ENCODE measurements at regions not wholly inside any gene's neighbourhood (a gene's known extent, or its start where the extent isn't known, plus 50 kb on each side); places are given as distances from the start of the nearest gene placed in this dataset.

GRCh38 chr1:185373813-185374529 lies 56.9 kb upstream of the IVNS1ABP start:
- no peak overlapping the region for H2BK5ac ChIP-seq (ENCODE audit: low read length)
- no CpG with 5 or more reads among the region's 4 CpGs for WGBS (ENCODE audit: extremely low coverage, insufficient coverage, low lambda C conversion rate)
- no peaks in the 10 kb centered on the region for H3K79me1 ChIP-seq (ENCODE audit: low read length)
- no peak overlapping the region for H3K56ac ChIP-seq (ENCODE audit: low read length)
- no peak overlapping the region for H3K4ac ChIP-seq (ENCODE audit: low read depth, low read length)
- DNase-seq, result no peak
- H3K4me2 ChIP-seq (ENCODE audit: low read length), result no peak overlapping the region
- H3K18ac ChIP-seq (ENCODE audit: low read length), result no peak overlapping the region
- H3K4me1 ChIP-seq (ENCODE audit: control insufficient read depth, low read depth, low read length), result peaks cover 2% of the 10 kb centered on the region
- no peak overlapping the region for H4K8ac ChIP-seq (ENCODE audit: low read depth, low read length)
- H3K27me3 ChIP-seq (ENCODE audit: insufficient read depth, low read length, poor library complexity), result no peaks in the 10 kb centered on the region
- H3K27ac ChIP-seq (ENCODE audit: low read depth, low read length), result no peak overlapping the region
- no peak overlapping the region for H4K5ac ChIP-seq (ENCODE audit: low read length)
- H3K9ac ChIP-seq (ENCODE audit: low read length), result no peak overlapping the region
- H3K4me3 ChIP-seq (ENCODE audit: low read length), result no peak overlapping the region
- H2AK5ac ChIP-seq (ENCODE audit: low read length), result no peak overlapping the region
- no peak overlapping the region for H2BK120ac ChIP-seq (ENCODE audit: low read depth, low read length)
- H2BK15ac ChIP-seq (replicated peaks; ENCODE audit: low read depth), result no peak overlapping the region
- no peak overlapping the region for H3K23ac ChIP-seq (ENCODE audit: low read length)
- H3K36me3 ChIP-seq (ENCODE audit: control insufficient read depth, insufficient read depth, low read length), result no peaks in the 10 kb centered on the region
- H3K79me2 ChIP-seq (ENCODE audit: control insufficient read depth, insufficient read depth, low read length), result no peaks in the 10 kb centered on the region

- no CpG with 5 or more reads among the region's 4 CpGs for WGBS (ENCODE audit: extremely low coverage, insufficient coverage, low lambda C conversion rate)
- no peak overlapping the region for H3K4me2 ChIP-seq (ENCODE audit: low read length)
- no peaks in the 10 kb centered on the region for H3K79me2 ChIP-seq (ENCODE audit: control insufficient read depth, insufficient read depth, low read length)
- no peaks in the 10 kb centered on the region for H3K27me3 ChIP-seq (ENCODE audit: insufficient read depth, low read length, poor library complexity)
- H3K79me1 ChIP-seq (ENCODE audit: low read length), result no peaks in the 10 kb centered on the region
- no peak overlapping the region for H2AK5ac ChIP-seq (ENCODE audit: low read length)
- no peak overlapping the region for H3K18ac ChIP-seq (ENCODE audit: low read length)
- H3K9ac ChIP-seq (ENCODE audit: low read length), result no peak overlapping the region
- H2BK5ac ChIP-seq (ENCODE audit: low read length), result no peak overlapping the region
- no peak overlapping the region for H3K27ac ChIP-seq (ENCODE audit: low read depth, low read length)
- H3K4ac ChIP-seq (ENCODE audit: low read depth, low read length), result no peak overlapping the region
- no peak overlapping the region for H4K5ac ChIP-seq (ENCODE audit: low read length)
- H3K23ac ChIP-seq (ENCODE audit: low read length), result no peak overlapping the region
- no peak overlapping the region for H3K56ac ChIP-seq (ENCODE audit: low read length)
- no peak overlapping the region for H2BK15ac ChIP-seq (replicated peaks; ENCODE audit: low read depth)
- H3K36me3 ChIP-seq (ENCODE audit: control insufficient read depth, insufficient read depth, low read length), result no peaks in the 10 kb centered on the region
- H3K4me1 ChIP-seq (ENCODE audit: control insufficient read depth, low read depth, low read length), result peaks cover 2% of the 10 kb centered on the region
- no peak overlapping the region for H4K8ac ChIP-seq (ENCODE audit: low read depth, low read length)
- DNase-seq, result no peak
- H2BK120ac ChIP-seq (ENCODE audit: low read depth, low read length), result no peak overlapping the region
- no peak overlapping the region for H3K4me3 ChIP-seq (ENCODE audit: low read length)
Measured at GRCh38 chr1:185369786-185370185, 52.7 kb upstream of the IVNS1ABP start.

- no peak overlapping the region for H2BK120ac ChIP-seq (ENCODE audit: low read depth, low read length)
- no peak overlapping the region for H3K4me2 ChIP-seq (ENCODE audit: low read length)
- no peak for DNase-seq
- no peaks in the 10 kb centered on the region for H3K36me3 ChIP-seq (ENCODE audit: control insufficient read depth, insufficient read depth, low read length)
- H4K8ac ChIP-seq (ENCODE audit: low read depth, low read length), result no peak overlapping the region
- H2BK15ac ChIP-seq (replicated peaks; ENCODE audit: low read depth), result no peak overlapping the region
- H3K79me1 ChIP-seq (ENCODE audit: low read length), result no peaks in the 10 kb centered on the region
- no peak overlapping the region for H3K18ac ChIP-seq (ENCODE audit: low read length)
- H3K27ac ChIP-seq (ENCODE audit: low read depth, low read length), result no peak overlapping the region
- H4K5ac ChIP-seq (ENCODE audit: low read length), result no peak overlapping the region
- no peak overlapping the region for H3K4me3 ChIP-seq (ENCODE audit: low read length)
- H3K4me1 ChIP-seq (ENCODE audit: control insufficient read depth, low read depth, low read length), result peaks cover 2% of the 10 kb centered on the region
- H2BK5ac ChIP-seq (ENCODE audit: low read length), result no peak overlapping the region
- no peak overlapping the region for H3K56ac ChIP-seq (ENCODE audit: low read length)
- no peak overlapping the region for H3K9ac ChIP-seq (ENCODE audit: low read length)
- H3K79me2 ChIP-seq (ENCODE audit: control insufficient read depth, insufficient read depth, low read length), result no peaks in the 10 kb centered on the region
- no peaks in the 10 kb centered on the region for H3K27me3 ChIP-seq (ENCODE audit: insufficient read depth, low read length, poor library complexity)
- H3K4ac ChIP-seq (ENCODE audit: low read depth, low read length), result no peak overlapping the region
- no peak overlapping the region for H3K23ac ChIP-seq (ENCODE audit: low read length)
- H2AK5ac ChIP-seq (ENCODE audit: low read length), result no peak overlapping the region
- WGBS (ENCODE audit: extremely low coverage, insufficient coverage, low lambda C conversion rate), result no CpG with 5 or more reads among the region's 1 CpG
Measured at GRCh38 chr1:185368913-185369491, 52.0 kb upstream of the IVNS1ABP start.

GRCh38 chr1:185368313-185368855 lies 51.3 kb upstream of the IVNS1ABP start:
- H3K4me3 ChIP-seq (ENCODE audit: low read length), result no peak overlapping the region
- H3K27me3 ChIP-seq (ENCODE audit: insufficient read depth, low read length, poor library complexity), result no peaks in the 10 kb centered on the region
- H2BK120ac ChIP-seq (ENCODE audit: low read depth, low read length), result no peak overlapping the region
- peak; percentile 8 for DNase-seq
- H3K18ac ChIP-seq (ENCODE audit: low read length), result no peak overlapping the region
- H2BK15ac ChIP-seq (replicated peaks; ENCODE audit: low read depth), result no peak overlapping the region
- H2BK5ac ChIP-seq (ENCODE audit: low read length), result no peak overlapping the region
- no peaks in the 10 kb centered on the region for H3K79me1 ChIP-seq (ENCODE audit: low read length)
- H4K5ac ChIP-seq (ENCODE audit: low read length), result no peak overlapping the region
- no peak overlapping the region for H3K9ac ChIP-seq (ENCODE audit: low read length)
- no CpG with 5 or more reads among the region's 3 CpGs for WGBS (ENCODE audit: extremely low coverage, insufficient coverage, low lambda C conversion rate)
- H3K4me1 ChIP-seq (ENCODE audit: control insufficient read depth, low read depth, low read length), result peaks cover 2% of the 10 kb centered on the region
- no peak overlapping the region for H2AK5ac ChIP-seq (ENCODE audit: low read length)
- no peaks in the 10 kb centered on the region for H3K79me2 ChIP-seq (ENCODE audit: control insufficient read depth, insufficient read depth, low read length)
- H3K36me3 ChIP-seq (ENCODE audit: control insufficient read depth, insufficient read depth, low read length), result no peaks in the 10 kb centered on the region
- H3K4ac ChIP-seq (ENCODE audit: low read depth, low read length), result no peak overlapping the region
- H3K27ac ChIP-seq (ENCODE audit: low read depth, low read length), result no peak overlapping the region
- H4K8ac ChIP-seq (ENCODE audit: low read depth, low read length), result no peak overlapping the region
- no peak overlapping the region for H3K23ac ChIP-seq (ENCODE audit: low read length)
- no peak overlapping the region for H3K56ac ChIP-seq (ENCODE audit: low read length)
- no peak overlapping the region for H3K4me2 ChIP-seq (ENCODE audit: low read length)

GRCh38 chr1:185367218-185367617 lies 50.2 kb upstream of the IVNS1ABP start:
- Histone ChIP-seq H3K27me3 (ENCODE audit: insufficient read depth, low read length, poor library complexity) (no peaks in the 10 kb centered on the region), H3K4me1 (ENCODE audit: control insufficient read depth, low read depth, low read length) (peaks cover 2% of the 10 kb centered on the region), H3K4me3 (ENCODE audit: low read length) (no peak overlapping the region), H3K9ac (ENCODE audit: low read length) (no peak overlapping the region), H2BK120ac (ENCODE audit: low read depth, low read length) (no peak overlapping the region), H3K79me2 (ENCODE audit: control insufficient read depth, insufficient read depth, low read length) (no peaks in the 10 kb centered on the region), H2BK15ac (replicated peaks; ENCODE audit: low read depth) (no peak overlapping the region), H3K56ac (ENCODE audit: low read length) (no peak overlapping the region), H3K36me3 (ENCODE audit: control insufficient read depth, insufficient read depth, low read length) (no peaks in the 10 kb centered on the region), H4K5ac (ENCODE audit: low read length) (no peak overlapping the region), H2BK5ac (ENCODE audit: low read length) (no peak overlapping the region), H3K4me2 (ENCODE audit: low read length) (no peak overlapping the region), H2AK5ac (ENCODE audit: low read length) (no peak overlapping the region), H3K27ac (ENCODE audit: low read depth, low read length) (no peak overlapping the region), H3K4ac (ENCODE audit: low read depth, low read length) (no peak overlapping the region), H3K79me1 (ENCODE audit: low read length) (no peaks in the 10 kb centered on the region), H3K18ac (ENCODE audit: low read length) (no peak overlapping the region), H4K8ac (ENCODE audit: low read depth, low read length) (no peak overlapping the region), H3K23ac (ENCODE audit: low read length) (no peak overlapping the region)
- no peak for DNase-seq
- WGBS (ENCODE audit: extremely low coverage, insufficient coverage, low lambda C conversion rate), result no CpG with 5 or more reads among the region's 6 CpGs
